ENCODE measurements at regions not wholly inside any gene's neighbourhood (a gene's known extent, or its start where the extent isn't known, plus 50 kb on each side); places are given as distances from the start of the nearest gene placed in this dataset.

- DNase-seq: no peak
Observed at GRCh38 chr12:76611533-76611932, 52.0 kb upstream of the OSBPL8 start.

- no peak for DNase-seq
Observed at GRCh38 chr12:76614364-76614763, 54.8 kb upstream of the OSBPL8 start.

- DNase-seq: no peak
Observed at GRCh38 chr12:76618031-76618430, 58.5 kb upstream of the OSBPL8 start.

GRCh38 chr12:76621582-76622024 is 62.0 kb upstream of the OSBPL8 start:
- DNase-seq: peak; percentile 47 to 65

GRCh38 chr12:76622351-76622750 is 62.8 kb upstream of the OSBPL8 start:
- no peak for DNase-seq

GRCh38 chr12:76622915-76623314 is 63.3 kb upstream of the OSBPL8 start:
- no peak for DNase-seq

GRCh38 chr12:76623931-76624330 is 64.4 kb upstream of the OSBPL8 start:
- no peak for DNase-seq

- DNase-seq: no peak
Observed at GRCh38 chr12:76627346-76628135, 68.0 kb upstream of the OSBPL8 start.

- no peak for DNase-seq
Observed at GRCh38 chr12:76628745-76629144, 69.2 kb upstream of the OSBPL8 start.

GRCh38 chr12:76631741-76632140 is 72.2 kb upstream of the OSBPL8 start:
- no peak for DNase-seq

- peak in 1 of 2 experiments; percentile 24 for DNase-seq
Observed at GRCh38 chr12:76633415-76633814, 73.8 kb upstream of the OSBPL8 start.

- no peak for DNase-seq
Observed at GRCh38 chr12:76634133-76634532, 74.6 kb upstream of the OSBPL8 start.

GRCh38 chr12:76636121-76636692 is 76.6 kb upstream of the OSBPL8 start:
- DNase-seq: peak in 1 of 2 experiments; percentile 61

- no peak for DNase-seq
Observed at GRCh38 chr12:76637807-76638206, 78.2 kb upstream of the OSBPL8 start.

GRCh38 chr12:76639646-76640045 is 80.1 kb upstream of the OSBPL8 start:
- DNase-seq: no peak

GRCh38 chr12:76641073-76641472 is 81.5 kb upstream of the OSBPL8 start:
- no peak for DNase-seq

GRCh38 chr12:76641961-76642360 is 82.4 kb upstream of the OSBPL8 start:
- DNase-seq: no peak

- no peak for DNase-seq
Observed at GRCh38 chr12:76643438-76643837, 83.9 kb upstream of the OSBPL8 start.

- no peak for DNase-seq
Observed at GRCh38 chr12:76644950-76645349, 85.4 kb upstream of the OSBPL8 start.

GRCh38 chr12:76645934-76646333 is 86.4 kb upstream of the OSBPL8 start:
- DNase-seq: no peak

GRCh38 chr12:76646366-76646765 is 86.8 kb upstream of the OSBPL8 start:
- DNase-seq: no peak

GRCh38 chr12:76649099-76649498 is 89.5 kb upstream of the OSBPL8 start:
- DNase-seq: no peak

GRCh38 chr12:76652402-76652801 is 92.8 kb upstream of the OSBPL8 start:
- DNase-seq: no peak

- no peak for DNase-seq
Observed at GRCh38 chr12:76653342-76653741, 93.8 kb upstream of the OSBPL8 start.

- DNase-seq: no peak
Observed at GRCh38 chr12:76664731-76665130, 99.2 kb upstream of the ZDHHC17 start.

Measured in NCI-H524 (cell line).